UCSD-AML1 (cell line): ENCODE measurements at regions not wholly inside any gene's neighbourhood (a gene's known extent, or its start where the extent isn't known, plus 50 kb on each side); places are given as distances from the start of the nearest gene placed in this dataset.
"Not testable (repeated sequence)": the region's sequence is repeated elsewhere in the genome, so short reads cannot be mapped to it uniquely, and the experiment has no call there.

Source experiments
- DNase-seq: peaks from one replicate; lab custom pipeline; 2025; ENCODE audit not compliant: unreplicated experiment; lab: John Stamatoyannopoulos, UW

- no peak for DNase-seq
These were observed 208.2 kb upstream of the ZNF217 start for GRCh38 chr20:53801609-53802370.

GRCh38 chr20:53800883-53801604 is 207.4 kb upstream of the ZNF217 start:
- no peak for DNase-seq

GRCh38 chr20:53800418-53800817 is 206.8 kb upstream of the ZNF217 start:
- DNase-seq = no peak

- DNase-seq = no peak
These were observed 203.4 kb upstream of the ZNF217 start for GRCh38 chr20:53797085-53797484.

- no peak for DNase-seq
These were observed 201.5 kb upstream of the ZNF217 start for GRCh38 chr20:53795170-53795569.

GRCh38 chr20:53794529-53795115 is 201.0 kb upstream of the ZNF217 start:
- no peak for DNase-seq

GRCh38 chr20:53793783-53794383 is 200.2 kb upstream of the ZNF217 start:
- no peak for DNase-seq

- no peak for DNase-seq
These were observed 199.4 kb upstream of the ZNF217 start for GRCh38 chr20:53792946-53793536.

GRCh38 chr20:53789989-53790675 is 196.5 kb upstream of the ZNF217 start:
- DNase-seq = no peak

GRCh38 chr20:53788253-53789022 is 194.8 kb upstream of the ZNF217 start:
- no peak for DNase-seq

- DNase-seq = not testable (repeated sequence)
These were observed 193.9 kb upstream of the ZNF217 start for GRCh38 chr20:53787491-53787931.

GRCh38 chr20:53786445-53787267 is 193.0 kb upstream of the ZNF217 start:
- DNase-seq = no peak

GRCh38 chr20:53786071-53786444 is 192.4 kb upstream of the ZNF217 start:
- no peak for DNase-seq

GRCh38 chr20:53785320-53785719 is 191.7 kb upstream of the ZNF217 start:
- no peak for DNase-seq

- DNase-seq = no peak
These were observed 190.1 kb upstream of the ZNF217 start for GRCh38 chr20:53783768-53784167.

- no peak for DNase-seq
These were observed 189.1 kb upstream of the ZNF217 start for GRCh38 chr20:53782612-53783246.

- no peak for DNase-seq
These were observed 186.2 kb upstream of the ZNF217 start for GRCh38 chr20:53779822-53780221.

- DNase-seq = no peak
These were observed 185.1 kb upstream of the ZNF217 start for GRCh38 chr20:53778736-53779135.
